Fibroblast of lung (primary cell): ENCODE measurements at regions not wholly inside any gene's neighbourhood (a gene's known extent, or its start where the extent isn't known, plus 50 kb on each side); places are given as distances from the start of the nearest gene placed in this dataset.

Source experiments
- DNase-seq, 2 donors: peaks; one replicate each; pipeline versions ENCODE4 v3.0.0 to v3.0.0-alpha.2; 2010; ENCODE audit warnings: low read depth in 2 of 2
- H2AFZ ChIP-seq: 2 replicates; pipeline ENCODE4 v1.5.1; 2012; ENCODE audit warnings: low read length, control low read depth, inconsistent platforms
- H3K27ac ChIP-seq: 2 replicates; pipeline ENCODE4 v1.5.1; 2011; ENCODE audit warnings: low read length, control low read depth; ENCODE audit not compliant: insufficient read depth
- H3K27me3 ChIP-seq: 2 replicates; pipeline ENCODE4 v1.5.1; 2011; ENCODE audit warnings: mild to moderate bottlenecking, low read length; ENCODE audit not compliant: control insufficient read depth, insufficient read depth
- H3K36me3 ChIP-seq: 2 replicates; pipeline ENCODE4 v1.5.1; 2011; ENCODE audit warnings: low read length; ENCODE audit not compliant: control insufficient read depth, insufficient read depth
- H3K4me1 ChIP-seq: 2 replicates; pipeline ENCODE4 v1.5.1; 2011; ENCODE audit warnings: low read length; ENCODE audit not compliant: control insufficient read depth, insufficient read depth; ENCODE audit errors: extremely low read depth
- H3K4me2 ChIP-seq: 2 replicates; pipeline ENCODE4 v1.5.1; 2011; ENCODE audit warnings: low read length, control low read depth; ENCODE audit not compliant: insufficient read depth; ENCODE audit errors: extremely low read depth
- H3K4me3 ChIP-seq, 4 experiments: fragments of 200-600 bp in 1 of 4; sonication (generic) in 1 of 4; replicated peaks in 1 of 4; 2 replicates each; pipeline ENCODE4 v1.5.1; 2011 to 2016; ENCODE audit warnings: low read length in 4 of 4, low read depth in 3 of 4, mild to moderate bottlenecking in 3 of 4, control low read depth in 2 of 4, inconsistent platforms in 1 of 4, mixed read lengths in 1 of 4; ENCODE audit not compliant: insufficient read depth in 1 of 4; ENCODE audit errors: control extremely low read depth in 1 of 4
- H3K79me2 ChIP-seq: 2 replicates; pipeline ENCODE4 v1.5.1; 2012; ENCODE audit warnings: mild to moderate bottlenecking, low read length, inconsistent platforms; ENCODE audit not compliant: control insufficient read depth, insufficient read depth
- H3K9ac ChIP-seq: 2 replicates; pipeline ENCODE4 v1.5.1; 2011; ENCODE audit warnings: mild to moderate bottlenecking, low read length, control low read depth; ENCODE audit not compliant: insufficient read depth
- H3K9me3 ChIP-seq: 2 replicates; pipeline ENCODE4 v1.5.1; 2012; ENCODE audit warnings: low read depth, low read length; ENCODE audit not compliant: control insufficient read depth, insufficient read depth
- H4K20me1 ChIP-seq: 2 replicates; pipeline ENCODE4 v1.5.1; 2011; ENCODE audit warnings: low read length; ENCODE audit not compliant: control insufficient read depth, insufficient read depth; ENCODE audit errors: extremely low read depth
- EZH2 ChIP-seq: IDR thresholded peaks from 2 replicates; pipeline ENCODE4 v1.5.1; 2012; ENCODE audit warnings: low read length, control low read depth, mild to moderate bottlenecking; ENCODE audit errors: missing control alignments
- TF ChIP-seq, protein P1 (sequence below), 2 donors: IDR thresholded peaks in 1 of 2; conservative IDR thresholded peaks in 1 of 2; 1 replicate in 1 of 2; 2 replicates in 1 of 2; pipeline ENCODE4 v1.5.1; 2011 to 2012; ENCODE audit warnings: low read length in 2 of 2, control low read depth in 1 of 2, inconsistent platforms in 1 of 2, low read depth in 1 of 2, mild to moderate bottlenecking in 1 of 2

DNA sequence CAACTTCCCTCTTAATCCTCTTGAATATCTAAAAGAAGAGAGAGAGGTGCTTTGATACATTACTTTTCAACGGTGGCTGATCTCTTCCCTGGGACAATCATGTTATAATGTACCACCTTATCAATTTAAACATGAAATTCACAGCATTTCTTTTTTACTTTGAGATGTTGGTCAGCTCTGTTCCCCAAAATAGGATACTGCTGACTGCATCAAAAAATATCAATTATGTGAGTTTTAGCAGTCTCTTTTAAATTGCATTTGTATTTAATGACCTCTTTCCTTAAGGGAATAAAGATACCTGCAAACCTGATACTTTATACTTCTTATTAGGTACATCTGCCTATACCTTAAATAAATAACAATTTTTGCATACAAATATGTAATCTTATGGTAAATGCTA is 58.4 kb upstream of the MARCHF11 start:
- no peaks in the 10 kb centered on the region for H3K9me3 ChIP-seq

DNA sequence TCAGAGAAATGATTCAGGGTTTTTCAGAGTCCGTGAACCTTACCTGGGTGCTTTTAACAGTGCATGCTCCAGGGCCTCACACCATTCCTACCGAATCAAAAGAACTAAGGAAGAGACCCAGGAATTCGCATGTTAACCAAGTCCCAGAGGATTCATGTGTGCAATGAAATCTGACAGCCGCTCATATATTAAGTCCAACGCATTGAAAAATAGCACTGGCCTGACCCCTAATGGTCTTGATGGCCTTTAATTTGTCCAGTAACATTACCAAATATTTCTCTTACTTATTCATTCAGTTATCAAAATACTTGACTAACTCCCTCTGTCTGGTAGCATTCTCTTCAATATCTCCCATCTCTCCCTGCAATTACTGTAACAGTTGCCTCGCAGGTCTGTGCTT is 55.0 kb upstream of the MARCHF11 start:
- Histone ChIP-seq H3K4me3 (no peak overlapping the region), H3K36me3 (no peaks in the 10 kb centered on the region), H3K27ac (no peak overlapping the region), H3K4me1 (no peaks in the 10 kb centered on the region), H3K4me2 (no peak overlapping the region), H3K27me3 (no peaks in the 10 kb centered on the region), H2AFZ (no peak overlapping the region), H3K79me2 (no peaks in the 10 kb centered on the region), H3K9ac (no peak overlapping the region), H3K9me3 (no peaks in the 10 kb centered on the region), H4K20me1 (no peaks in the 10 kb centered on the region)
- TF ChIP-seq, protein P1, sequence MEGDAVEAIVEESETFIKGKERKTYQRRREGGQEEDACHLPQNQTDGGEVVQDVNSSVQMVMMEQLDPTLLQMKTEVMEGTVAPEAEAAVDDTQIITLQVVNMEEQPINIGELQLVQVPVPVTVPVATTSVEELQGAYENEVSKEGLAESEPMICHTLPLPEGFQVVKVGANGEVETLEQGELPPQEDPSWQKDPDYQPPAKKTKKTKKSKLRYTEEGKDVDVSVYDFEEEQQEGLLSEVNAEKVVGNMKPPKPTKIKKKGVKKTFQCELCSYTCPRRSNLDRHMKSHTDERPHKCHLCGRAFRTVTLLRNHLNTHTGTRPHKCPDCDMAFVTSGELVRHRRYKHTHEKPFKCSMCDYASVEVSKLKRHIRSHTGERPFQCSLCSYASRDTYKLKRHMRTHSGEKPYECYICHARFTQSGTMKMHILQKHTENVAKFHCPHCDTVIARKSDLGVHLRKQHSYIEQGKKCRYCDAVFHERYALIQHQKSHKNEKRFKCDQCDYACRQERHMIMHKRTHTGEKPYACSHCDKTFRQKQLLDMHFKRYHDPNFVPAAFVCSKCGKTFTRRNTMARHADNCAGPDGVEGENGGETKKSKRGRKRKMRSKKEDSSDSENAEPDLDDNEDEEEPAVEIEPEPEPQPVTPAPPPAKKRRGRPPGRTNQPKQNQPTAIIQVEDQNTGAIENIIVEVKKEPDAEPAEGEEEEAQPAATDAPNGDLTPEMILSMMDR (conservative IDR thresholded peaks at IDR 0.05 in 1 of 2, IDR thresholded peaks at IDR 0.05 in 1 of 2; ENCODE audit: low read depth in 1 of 2, low read length in 2 of 2): no peak
- TF ChIP-seq EZH2: no peak
- DNase-seq: no peak

More for the DNA sequence above, 58.4 kb upstream of the MARCHF11 start:
- Histone ChIP-seq H3K36me3 (no peaks in the 10 kb centered on the region), H3K9ac (no peak overlapping the region), H3K27ac (no peak overlapping the region), H3K4me1 (no peaks in the 10 kb centered on the region), H3K4me2 (no peak overlapping the region), H3K27me3 (no peaks in the 10 kb centered on the region), H3K4me3 (no peak overlapping the region), H2AFZ (no peak overlapping the region), H3K79me2 (no peaks in the 10 kb centered on the region), H4K20me1 (no peaks in the 10 kb centered on the region)
- TF ChIP-seq, protein P1 (conservative IDR thresholded peaks at IDR 0.05 in 1 of 2, IDR thresholded peaks at IDR 0.05 in 1 of 2; ENCODE audit: low read depth in 1 of 2, low read length in 2 of 2): no peak
- TF ChIP-seq EZH2: no peak
- DNase-seq: no peak

DNA sequence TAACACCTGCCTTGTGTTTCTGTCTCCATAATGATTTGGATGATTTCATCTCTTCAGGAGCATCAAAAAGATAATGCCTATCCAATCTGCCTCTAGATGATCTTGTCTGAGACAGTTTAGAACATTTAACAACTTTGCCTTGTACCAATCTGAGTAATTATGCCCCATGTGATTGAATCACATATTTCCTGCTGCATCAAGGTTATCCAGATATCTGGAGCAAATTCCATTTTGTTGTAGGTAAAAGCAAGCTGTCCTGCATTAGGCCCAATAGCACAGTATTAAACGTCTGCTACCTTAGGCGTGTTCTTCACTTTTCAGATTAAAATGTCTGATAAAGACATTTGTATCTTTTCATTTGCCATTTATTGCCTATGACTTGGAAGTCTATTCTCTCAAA is 54.1 kb upstream of the MARCHF11 start:
- H3K9ac ChIP-seq: no peak overlapping the region
- no peak overlapping the region for H3K27ac ChIP-seq
- H3K27me3 ChIP-seq: no peaks in the 10 kb centered on the region
- DNase-seq: no peak
- no peaks in the 10 kb centered on the region for H3K4me1 ChIP-seq
- no peaks in the 10 kb centered on the region for H3K36me3 ChIP-seq
- H3K4me2 ChIP-seq: no peak overlapping the region
- no peak overlapping the region for H2AFZ ChIP-seq
- no peaks in the 10 kb centered on the region for H3K79me2 ChIP-seq
- H3K9me3 ChIP-seq: no peaks in the 10 kb centered on the region
- TF ChIP-seq, protein P1 (conservative IDR thresholded peaks at IDR 0.05 in 1 of 2, IDR thresholded peaks at IDR 0.05 in 1 of 2; ENCODE audit: low read depth in 1 of 2, low read length in 2 of 2): no peak
- no peak for TF ChIP-seq EZH2
- no peak overlapping the region for H3K4me3 ChIP-seq
- no peaks in the 10 kb centered on the region for H4K20me1 ChIP-seq
